Endothelial cell of umbilical vein (primary cell): ENCODE measurements at regions not wholly inside any gene's neighbourhood (a gene's known extent, or its start where the extent isn't known, plus 50 kb on each side); places are given as distances from the start of the nearest gene placed in this dataset.

ENCODE experiments used
- BruUV-seq: library from RNA; stranded (reverse); fragments of 400-500 nt; replicated peaks from 2 replicates; lab custom pipeline; 2021; lab: Mats Ljungman, UMichigan
- CTCF ChIA-PET: fragments of 300-600, 350-600 bp; sonication (Branson Sonifier 250); formaldehyde crosslinking; loops from one replicate; lab custom pipeline; 2021; ENCODE audit warnings: antibody characterized with exemption, inconsistent platforms; lab: Charles Lee
- POLR2A ChIA-PET: fragments of 300-600, 350-600 bp; sonication (Branson Sonifier 250); formaldehyde crosslinking; loops from one replicate; lab custom pipeline; 2021; ENCODE audit warnings: antibody characterized with exemption, inconsistent platforms; lab: Charles Lee
- DNase-seq: peaks from one replicate; pipeline ENCODE4 v3.0.0-alpha.2; 2011; ENCODE audit warnings: low read depth, low spot score
- FAIRE-seq: peaks from 2 replicates; lab custom pipeline; 2011; peaks lifted over from hg19 to GRCh38; lab: Jason Lieb, UNC
- H2AFZ ChIP-seq: 2 replicates; pipeline ENCODE4 v1.6.0; 2012; ENCODE audit warnings: low read depth, low read length, control low read depth, inconsistent platforms
- H3K27ac ChIP-seq: 2 replicates; pipeline ENCODE4 v1.5.1; 2011; ENCODE audit warnings: low read depth, mild to moderate bottlenecking, control low read depth, low read length, moderate library complexity; ENCODE audit not compliant: insufficient read depth
- H3K27me3 ChIP-seq, 2 experiments: 2 replicates each; pipeline versions ENCODE4 v1.6.0 to v1.6.1; 2011; ENCODE audit warnings: low read length in 2 of 2, mixed read lengths in 1 of 2; ENCODE audit not compliant: control insufficient read depth in 2 of 2, insufficient read depth in 2 of 2
- H3K36me3 ChIP-seq, 2 experiments: 2 replicates in 1 of 2; 3 replicates in 1 of 2; pipeline ENCODE4 v1.5.1; 2011; ENCODE audit warnings: low read length in 2 of 2, mild to moderate bottlenecking in 1 of 2, moderate library complexity in 1 of 2; ENCODE audit not compliant: control insufficient read depth in 2 of 2, insufficient read depth in 2 of 2; ENCODE audit errors: extremely low read depth in 1 of 2
- H3K4me1 ChIP-seq: 3 replicates; pipeline ENCODE4 v1.5.1; 2011; ENCODE audit warnings: mild to moderate bottlenecking, low read length; ENCODE audit not compliant: control insufficient read depth, insufficient read depth; ENCODE audit errors: extremely low read depth
- H3K4me2 ChIP-seq: 2 replicates; pipeline ENCODE4 v1.6.1; 2011; ENCODE audit warnings: low read length, control low read depth, mixed read lengths; ENCODE audit not compliant: insufficient read depth
- H3K4me3 ChIP-seq, 3 experiments: fragments of 200-600 bp in 1 of 3; sonication (generic), shearing (Covaris generic) in 1 of 3; replicated peaks in 1 of 3; 2 replicates each; pipeline ENCODE4 v1.5.1; 2011 to 2016; ENCODE audit warnings: control low read depth in 3 of 3, low read length in 3 of 3, mild to moderate bottlenecking in 2 of 3, inconsistent platforms in 1 of 3, low read depth in 1 of 3, moderate library complexity in 1 of 3; ENCODE audit not compliant: insufficient read depth in 1 of 3
- H3K79me2 ChIP-seq: 2 replicates; pipeline ENCODE4 v1.6.0; 2012; ENCODE audit warnings: low read length, inconsistent platforms; ENCODE audit not compliant: control insufficient read depth, insufficient read depth
- H3K9ac ChIP-seq: replicated peaks from 2 replicates; pipeline ENCODE3; 2011; ENCODE audit warnings: low read length, control low read depth; ENCODE audit not compliant: insufficient read depth; ENCODE audit errors: extremely low read depth
- H3K9me1 ChIP-seq: replicated peaks from 3 replicates; pipeline ENCODE4 v1.6.0; 2011; ENCODE audit warnings: mild to moderate bottlenecking, low read length; ENCODE audit not compliant: control insufficient read depth, insufficient read depth; ENCODE audit errors: extremely low read depth
- H3K9me3 ChIP-seq: replicated peaks from 2 replicates; pipeline ENCODE4 v1.5.1; 2012; ENCODE audit warnings: low read length, inconsistent platforms; ENCODE audit not compliant: control insufficient read depth, insufficient read depth
- H4K20me1 ChIP-seq: replicated peaks from 2 replicates; pipeline ENCODE3; 2011; ENCODE audit warnings: mild to moderate bottlenecking, low read length; ENCODE audit not compliant: control insufficient read depth, insufficient read depth; ENCODE audit errors: extremely low read depth
- CTCF ChIP-seq, 2 donors: IDR thresholded peaks; 1 replicate in 1 of 2; 2 replicates in 1 of 2; pipeline ENCODE4 v1.5.1; 2011; ENCODE audit warnings: low read length in 2 of 2, mild to moderate bottlenecking in 2 of 2, moderate library complexity in 2 of 2, control low read depth in 1 of 2, inconsistent platforms in 1 of 2, low read depth in 1 of 2; ENCODE audit not compliant: insufficient read depth in 1 of 2; ENCODE audit errors: extremely low read depth in 1 of 2
- FOS ChIP-seq: IDR thresholded peaks from 2 replicates; pipeline ENCODE4 v1.6.1; 2011; ENCODE audit warnings: mild to moderate bottlenecking, low read length, moderate library complexity, borderline replicate concordance; ENCODE audit not compliant: insufficient read depth
- GATA2 ChIP-seq: IDR thresholded peaks from 2 replicates; pipeline ENCODE4 v1.7.0; 2011; ENCODE audit warnings: low read depth, mild to moderate bottlenecking, moderate library complexity, mixed read lengths, low read length; ENCODE audit not compliant: insufficient read length, insufficient read depth
- JUN ChIP-seq: IDR thresholded peaks from 2 replicates; pipeline ENCODE4 v1.6.1; 2011; ENCODE audit warnings: borderline replicate concordance, low read depth; ENCODE audit not compliant: insufficient read length, insufficient read depth
- dilution Hi-C: fragments of 300-500 bp; cut with MboI; formaldehyde crosslinking; loops from one replicate; pipeline ENCODE4 v1.15.0; 2019; ENCODE audit warnings: low sequenced_read_pairs; ENCODE audit not compliant: extremely low pct_ligation_motif_present
- intact Hi-C: fragments of 100-400 bp; cut with micrococcal nuclease; formaldehyde crosslinking; loops from one replicate; pipeline ENCODE4 v1.10.0; 2022
- TF ChIP-seq, protein P1 (sequence below): IDR thresholded peaks from 2 replicates; pipeline ENCODE4 v1.6.1; 2011; ENCODE audit not compliant: insufficient read depth, insufficient read length

- DNase-seq, result no peak
- intact Hi-C loops, result no loop called here
- Histone ChIP-seq H2AFZ (no peak overlapping the region), H3K9ac (no peak overlapping the region), H3K4me3 (no peak overlapping the region), H3K9me3 (no peaks in the 10 kb centered on the region), H3K27me3 (no peaks in the 10 kb centered on the region), H3K4me1 (no peaks in the 10 kb centered on the region), H3K4me2 (no peak overlapping the region), H3K9me1 (no peaks in the 10 kb centered on the region), H4K20me1 (no peaks in the 10 kb centered on the region), H3K36me3 (no peaks in the 10 kb centered on the region), H3K79me2 (no peaks in the 10 kb centered on the region), H3K27ac (no peak overlapping the region)
- dilution Hi-C loops, result no loop called here
- no TSS peak for BruUV-seq
- ChIA-PET POLR2A (no interaction called here), CTCF (no interaction called here)
- TF ChIP-seq, protein P1, sequence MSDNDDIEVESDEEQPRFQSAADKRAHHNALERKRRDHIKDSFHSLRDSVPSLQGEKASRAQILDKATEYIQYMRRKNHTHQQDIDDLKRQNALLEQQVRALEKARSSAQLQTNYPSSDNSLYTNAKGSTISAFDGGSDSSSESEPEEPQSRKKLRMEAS, result no peak
- TF ChIP-seq JUN (no peak), FOS (no peak), GATA2 (no peak), CTCF (IDR thresholded peaks at IDR 0.05; ENCODE audit: extremely low read depth in 1 of 2, insufficient read depth in 1 of 2, low read depth in 1 of 2, low read length in 2 of 2) (no peak)
- FAIRE-seq, result no peak
Observed at GRCh38 chr10:121069061-121069850, 218.1 kb downstream of the WDR11 start.
